B cell (primary cell): ENCODE measurements at regions not wholly inside any gene's neighbourhood (a gene's known extent, or its start where the extent isn't known, plus 50 kb on each side); places are given as distances from the start of the nearest gene placed in this dataset.

ENCODE experiments used
- CTCF ChIP-seq: fragments of 200-600 bp; IDR thresholded peaks from one replicate; pipeline ENCODE4 v1.8.0; 2022; ENCODE audit warnings: antibody characterized with exemption, mild to moderate bottlenecking
- EZH2 ChIP-seq: IDR thresholded peaks from 2 replicates; pipeline ENCODE4 v1.6.1; 2012; ENCODE audit warnings: borderline replicate concordance, low read depth, mild to moderate bottlenecking, moderate library complexity, low read length; ENCODE audit not compliant: insufficient read depth, poor library complexity, severe bottlenecking

GRCh38 chr4:138085736-138086305, 156.3 kb downstream of the SLC7A11 start:
- TF ChIP-seq EZH2 (no peak), CTCF (no peak)
